A549 (cell line): ENCODE measurements at regions not wholly inside any gene's neighbourhood (a gene's known extent, or its start where the extent isn't known, plus 50 kb on each side); places are given as distances from the start of the nearest gene placed in this dataset.

Source experiments
- ATAC-seq, 2 experiments: fragments of 200-7000 bp in 1 of 2; fragments of >200 bp in 1 of 2; cut with Nextera tagmentation in 1 of 2; cut with Tn5 transposase in 1 of 2; 3 replicates each; pipeline versions ENCODE4 v1.8.0 to v1.9.1; 2018 to 2020; ENCODE audit warnings: mild to moderate bottlenecking in 1 of 2, moderate library complexity in 1 of 2
- CTCF ChIA-PET: fragments of 300-600 bp; sonication (Branson Sonifier 250); formaldehyde crosslinking; extraction: SDS; loops from one replicate; lab custom pipeline; 2021; ENCODE audit warnings: antibody characterized with exemption, inconsistent platforms; lab: Yijun Ruan, JAX
- POLR2A ChIA-PET: fragments of 350-600 bp; formaldehyde crosslinking; extraction: SDS; loops from one replicate; lab custom pipeline; 2021; ENCODE audit warnings: antibody characterized with exemption, inconsistent platforms; lab: Yijun Ruan, JAX
- DNase-seq, 2 experiments: peaks; one replicate each; pipeline versions ENCODE4 v3.0.0 to v3.0.0-alpha.2; 2011 to 2016; ENCODE audit warnings: low read depth in 1 of 2, low spot score in 1 of 2
- FAIRE-seq: peaks from 2 replicates; lab custom pipeline; 2011; peaks lifted over from hg19 to GRCh38; lab: Jason Lieb, UNC
- H3K27ac ChIP-seq, 2 experiments: fragments of >200 bp; sonication (Bioruptor Twin); formaldehyde crosslinking; 3 replicates each; pipeline ENCODE4 v1.5.1; 2016 to 2017
- H3K4me1 ChIP-seq: fragments of >200 bp; sonication (Bioruptor Twin); formaldehyde crosslinking; 3 replicates; pipeline ENCODE4 v1.6.1; 2016
- H3K4me2 ChIP-seq: fragments of >200 bp; sonication (Bioruptor Twin); formaldehyde crosslinking; 3 replicates; pipeline ENCODE4 v1.6.1; 2016
- H3K4me3 ChIP-seq: fragments of >200 bp; sonication (Bioruptor Twin); formaldehyde crosslinking; 3 replicates; pipeline ENCODE4 v1.5.1; 2016
- H3K9me3 ChIP-seq: fragments of >200 bp; sonication (Bioruptor Twin); formaldehyde crosslinking; 3 replicates; pipeline ENCODE4 v1.6.1; 2016
- CBX8 ChIP-seq: fragments of 200-600 bp; sonication (generic); IDR thresholded peaks from 2 replicates; pipeline ENCODE4 v1.6.1; 2016
- CTCF ChIP-seq: fragments of >200 bp; sonication (Bioruptor Twin); formaldehyde crosslinking; IDR thresholded peaks from 3 replicates; pipeline ENCODE4 v1.5.1; 2016
- EHF ChIP-seq: fragments of 250-450 bp; sonication (Bioruptor Pico); IDR thresholded peaks from 2 replicates; pipeline ENCODE4 v1.5.0; 2020; ENCODE audit warnings: mild to moderate bottlenecking
- EP300 ChIP-seq, 2 experiments: fragments of >200 bp; sonication (Bioruptor Twin); formaldehyde crosslinking; IDR thresholded peaks; 2 replicates in 1 of 2; 3 replicates in 1 of 2; pipeline ENCODE4 v1.6.1; 2016 to 2017
- ESRRA ChIP-seq: fragments of 150-350 bp; IDR thresholded peaks from 2 replicates; pipeline ENCODE4 v1.6.1; 2014; ENCODE audit warnings: mild to moderate bottlenecking, low read length, borderline replicate concordance
- FOXS1 ChIP-seq: fragments of 250-450 bp; sonication (Bioruptor Pico); IDR thresholded peaks from 2 replicates; pipeline ENCODE4 v1.5.0; 2020; ENCODE audit warnings: mild to moderate bottlenecking, moderate library complexity
- HES2 ChIP-seq: fragments of >200 bp; sonication (Bioruptor Twin); formaldehyde crosslinking; IDR thresholded peaks from 2 replicates; pipeline ENCODE4 v1.6.1; 2016
- HEYL ChIP-seq: fragments of 250-450 bp; sonication (Bioruptor Pico); IDR thresholded peaks from 2 replicates; pipeline ENCODE4 v1.8.0; 2021; ENCODE audit warnings: mild to moderate bottlenecking, moderate library complexity
- HMGXB4 ChIP-seq: fragments of 250-450 bp; sonication (Bioruptor Pico); IDR thresholded peaks from 2 replicates; pipeline ENCODE4 v1.5.0; 2021; ENCODE audit warnings: mild to moderate bottlenecking, moderate library complexity, borderline replicate concordance
- KDM5A ChIP-seq: fragments of 200-600 bp; sonication (generic); IDR thresholded peaks from 2 replicates; pipeline ENCODE4 v1.6.1; 2016; ENCODE audit warnings: antibody characterized with exemption, mild to moderate bottlenecking
- MAZ ChIP-seq: fragments of 150-350 bp; IDR thresholded peaks from 2 replicates; pipeline ENCODE4 v1.6.1; 2014; ENCODE audit warnings: antibody characterized with exemption, low read depth, low read length, borderline replicate concordance
- NR3C1 ChIP-seq: fragments of >200 bp; sonication (Bioruptor Twin); formaldehyde crosslinking; IDR thresholded peaks from 3 replicates; pipeline ENCODE4 v1.6.1; 2017
- PBX3 ChIP-seq: IDR thresholded peaks from 2 replicates; pipeline ENCODE4 v1.6.1; 2012
- PHF8 ChIP-seq: fragments of 200-600 bp; sonication (generic); IDR thresholded peaks from 2 replicates; pipeline ENCODE4 v1.6.1; 2016; ENCODE audit warnings: low read depth, mild to moderate bottlenecking, antibody characterized with exemption, moderate library complexity, borderline replicate concordance
- RARB ChIP-seq: fragments of 250-450 bp; sonication (Bioruptor Pico); IDR thresholded peaks from 2 replicates; pipeline ENCODE4 v1.8.0; 2021; ENCODE audit warnings: mild to moderate bottlenecking, moderate library complexity
- REST ChIP-seq: fragments of 200-600 bp; sonication (generic); IDR thresholded peaks from 2 replicates; pipeline ENCODE4 v1.6.1; 2016; ENCODE audit warnings: antibody characterized with exemption, mild to moderate bottlenecking, moderate library complexity
- RNF2 ChIP-seq: fragments of 200-600 bp; sonication (generic); IDR thresholded peaks from 2 replicates; pipeline ENCODE4 v1.6.1; 2016; ENCODE audit warnings: low read depth, mild to moderate bottlenecking, antibody characterized with exemption, moderate library complexity, borderline replicate concordance
- SREBF2 ChIP-seq: fragments of 450-650 bp; IDR thresholded peaks from 2 replicates; pipeline ENCODE4 v1.6.1; 2014; ENCODE audit warnings: mild to moderate bottlenecking, moderate library complexity
- TP53 ChIP-seq: fragments of 250-450 bp; sonication (Bioruptor Pico); IDR thresholded peaks from 2 replicates; pipeline ENCODE4 v1.5.0; 2021; ENCODE audit warnings: mild to moderate bottlenecking, moderate library complexity
- ZC3H11A ChIP-seq: fragments of 450-650 bp; IDR thresholded peaks from 2 replicates; pipeline ENCODE4 v1.6.1; 2014; ENCODE audit warnings: antibody characterized with exemption, mild to moderate bottlenecking
- WGBS: methylation state at CpG from one replicate; pipeline ENCODE4 v1.1.6; 2017; ENCODE audit errors: missing lambda C conversion rate; 5-methylcytosine and 5-hydroxymethylcytosine counted together

GRCh38 chr11:71307811-71308645 is 55.7 kb upstream of the SHANK2 start:
- WGBS = 72% methylated on average over 5 of the region's 5 CpGs
- Histone ChIP-seq H3K27ac (peak overlapping the region in 1 of 2 experiments; percentile 19; a peak in 1 of 6 replicates), H3K4me3 (no peak overlapping the region), H3K4me2 (no peak overlapping the region), H3K4me1 (peaks cover 22% of the 10 kb centered on the region), H3K9me3 (no peaks in the 10 kb centered on the region)
- no peak for FAIRE-seq
- DNase-seq = no peak
- POLR2A ChIA-PET = no interaction called here
- CTCF ChIA-PET = interaction anchor here (0.5 to 1.7 kb wide), 4 partner anchors 32 to 553 kb away, joined by 3 to 5 read pairs (median 4); partner anchors contain the start of gene SHANK2
- ATAC-seq = peak in 1 of 2 experiments; percentile 22; a peak in 2 of 6 replicates
- TF ChIP-seq PBX3 (no peak), PHF8 (no peak)

GRCh38 chr11:71305451-71306125 is 53.2 kb upstream of the SHANK2 start:
- 92% methylated on average over 14 of the region's 18 CpGs for WGBS
- no peak for TF ChIP-seq FOXS1 (CRISPR knock-in tag)
- TF ChIP-seq, all 56 proteins: peak for 0
- H3K4me3 ChIP-seq = no peak overlapping the region

GRCh38 chr11:71305041-71305440 is 52.7 kb upstream of the SHANK2 start:
- no peak overlapping the region for H3K4me2 ChIP-seq
- FAIRE-seq = no peak
- H3K9me3 ChIP-seq = no peaks in the 10 kb centered on the region
- 0 out of 6 replicates have a peak overlapping the region, but pooled peaks of 1 of the 2 experiments have one; percentile 58 for H3K27ac ChIP-seq
- ChIA-PET POLR2A (no interaction called here), CTCF (no interaction called here)
- DNase-seq = no peak
- WGBS = 92% methylated on average over 7 of the region's 7 CpGs
- peaks cover 33% of the 10 kb centered on the region for H3K4me1 ChIP-seq
- no peak overlapping the region for H3K4me3 ChIP-seq
- ATAC-seq = no peak
- TF ChIP-seq EHF (CRISPR knock-in tag) (no peak), CTCF (no peak), HES2 (no peak), HEYL (CRISPR knock-in tag) (no peak), KDM5A (no peak), ESRRA (no peak), EP300 (IDR thresholded peaks at IDR 0.05) (no peak), MAZ (no peak), HMGXB4 (no peak), PBX3 (no peak), NR3C1 (no peak), RNF2 (no peak), CBX8 (no peak), ZC3H11A (no peak), SREBF2 (no peak), RARB (CRISPR knock-in tag) (no peak), TP53 (CRISPR knock-in tag) (no peak), REST (no peak)

More at GRCh38 chr11:71305451-71306125, 53.2 kb upstream of the SHANK2 start:
- Histone ChIP-seq H3K9me3 (no peaks in the 10 kb centered on the region), H3K4me1 (peaks cover 28% of the 10 kb centered on the region), H3K4me2 (0 out of 3 replicates have a peak overlapping the region, but pooled peaks have one; percentile 26), H3K27ac (peak overlapping the region in 1 of 2 experiments; percentile 58; a peak in 3 of 6 replicates)
- FAIRE-seq = no peak
- POLR2A ChIA-PET = no interaction called here
- CTCF ChIA-PET = no interaction called here
- ATAC-seq = no peak
- DNase-seq = no peak
